Sigmoid colon (tissue), 6 donors: ENCODE measurements at regions not wholly inside any gene's neighbourhood (a gene's known extent, or its start where the extent isn't known, plus 50 kb on each side); places are given as distances from the start of the nearest gene placed in this dataset.

Experiments
- DNase-seq: peaks from one replicate; pipeline ENCODE4 v3.0.0-alpha.2; 2019
- H3K27ac ChIP-seq, 4 donors: fragments of 200-600 bp; sonication (generic); one replicate each; pipeline ENCODE4 v1.5.1; 2016 to 2019; ENCODE audit warnings: mild to moderate bottlenecking in 1 of 4
- H3K27me3 ChIP-seq, 3 donors: fragments of 200-600 bp; sonication (generic); one replicate each; pipeline ENCODE4 v1.5.1; 2019; ENCODE audit warnings: mild to moderate bottlenecking in 1 of 3
- H3K36me3 ChIP-seq, 4 donors: fragments of 200-600 bp; sonication (generic); one replicate each; pipeline ENCODE4 v1.5.1; 2016 to 2019
- H3K4me1 ChIP-seq, 4 donors: fragments of 200-600 bp; sonication (generic); one replicate each; pipeline ENCODE4 v1.5.1; 2017 to 2019
- H3K4me3 ChIP-seq, 4 donors: fragments of 200-600 bp; sonication (generic); one replicate each; pipeline ENCODE4 v1.5.1; 2017 to 2019; ENCODE audit warnings: mild to moderate bottlenecking in 2 of 4, moderate library complexity in 1 of 4
- H3K9me3 ChIP-seq, 4 donors: fragments of 200-600 bp in 3 of 4; sonication (generic) in 3 of 4; one replicate each; pipeline versions ENCODE4 v1.5.1 to v1.6.1; 2013 to 2019
- CTCF ChIP-seq, 4 experiments: fragments of 450-650 bp in 3 of 4; fragments of 200-600 bp in 1 of 4; IDR thresholded peaks; one replicate each; pipeline ENCODE4 v1.5.1; 2016 to 2019; ENCODE audit warnings: antibody characterized with exemption in 4 of 4, mild to moderate bottlenecking in 3 of 4, moderate library complexity in 2 of 4
- EP300 ChIP-seq, 4 donors: sonication (generic); formaldehyde crosslinking; IDR thresholded peaks; one replicate each; pipeline ENCODE4 v1.6.1; 2017; ENCODE audit warnings: antibody characterized with exemption in 4 of 4
- POLR2A ChIP-seq, 2 donors: fragments of 450-650 bp; IDR thresholded peaks; one replicate each; pipeline ENCODE4 v1.6.1; 2016; ENCODE audit warnings: antibody characterized with exemption in 2 of 2, mild to moderate bottlenecking in 2 of 2, moderate library complexity in 2 of 2
- POLR2AphosphoS5 ChIP-seq, 4 donors: sonication (generic); formaldehyde crosslinking; IDR thresholded peaks; one replicate each; pipeline ENCODE4 v1.6.1; 2017; ENCODE audit warnings: antibody characterized with exemption in 4 of 4
- WGBS, 2 donors: extraction: QIAGEN DNeasy Blood & Tissue Kit; methylation state at CpG; one replicate each; pipeline ENCODE4 v1.1.7; 2013; 5-methylcytosine and 5-hydroxymethylcytosine counted together
- intact Hi-C: fragments of 100-400 bp; cut with DNase I; formaldehyde crosslinking; loops from one replicate; pipeline ENCODE4 v1.15.1; 2023
- donor health status: healthy with polysubstance abuse.
- donor health status: healthy.

GRCh38 chr4:111639876-111640275 lies 505.4 kb upstream of the FAM241A start:
- WGBS, 2 donors: 60 to 66% methylated on average over 6 of the region's 6 CpGs
- no peaks in the 10 kb centered on the region for H3K4me1 ChIP-seq
- TF ChIP-seq POLR2A (IDR thresholded peaks at IDR 0.05) (no peak), EP300 (IDR thresholded peaks at IDR 0.05) (no peak), POLR2AphosphoS5 (IDR thresholded peaks at IDR 0.05) (no peak), CTCF (IDR thresholded peaks at IDR 0.05) (no peak)
- no peak overlapping the region for H3K4me3 ChIP-seq
- no peaks in the 10 kb centered on the region for H3K9me3 ChIP-seq
- intact Hi-C loops: loop anchor here (10.0 kb wide), 1 partner anchor 395 kb away; no protein-coding TSS in a partner anchor
- no peaks in the 10 kb centered on the region for H3K27me3 ChIP-seq
- H3K27ac ChIP-seq: no peak overlapping the region
- no peak for DNase-seq
- H3K36me3 ChIP-seq: no peaks in the 10 kb centered on the region

- peak; percentile 82 for DNase-seq
- Histone ChIP-seq H3K27me3 (no peaks in the 10 kb centered on the region), H3K27ac (no peak overlapping the region), H3K36me3 (no peaks in the 10 kb centered on the region), H3K9me3 (no peaks in the 10 kb centered on the region), H3K4me1 (no peaks in the 10 kb centered on the region), H3K4me3 (no peak overlapping the region)
- intact Hi-C loops: loop anchor here (1.0 to 10.0 kb wide), 3 partner anchors 133 to 393 kb away; no protein-coding TSS in a partner anchor
- 24 to 42% methylated on average over 9 of the region's 9 CpGs for WGBS, 2 donors
- TF ChIP-seq CTCF (IDR thresholded peaks at IDR 0.05): peak; percentile 78 to 85 (median 84)
- TF ChIP-seq POLR2AphosphoS5 (IDR thresholded peaks at IDR 0.05): no peak
- TF ChIP-seq POLR2A (IDR thresholded peaks at IDR 0.05): no peak
- no peak for TF ChIP-seq EP300 (IDR thresholded peaks at IDR 0.05)
These were observed 503.3 kb upstream of the FAM241A start for GRCh38 chr4:111641813-111642579.

- WGBS, 2 donors: 91 to 94% methylated on average over 5 of the region's 5 CpGs
- no peaks in the 10 kb centered on the region for H3K36me3 ChIP-seq
- H3K4me3 ChIP-seq: no peak overlapping the region
- no peaks in the 10 kb centered on the region for H3K9me3 ChIP-seq
- H3K27ac ChIP-seq: no peak overlapping the region
- no peaks in the 10 kb centered on the region for H3K27me3 ChIP-seq
- TF ChIP-seq EP300 (IDR thresholded peaks at IDR 0.05): no peak
- no peak for TF ChIP-seq POLR2A (IDR thresholded peaks at IDR 0.05)
- no peak for TF ChIP-seq POLR2AphosphoS5 (IDR thresholded peaks at IDR 0.05)
- no peak for TF ChIP-seq CTCF (IDR thresholded peaks at IDR 0.05)
- no peaks in the 10 kb centered on the region for H3K4me1 ChIP-seq
- no peak for DNase-seq
- intact Hi-C loops: loop anchor here (10.0 kb wide), 1 partner anchor 387 kb away; no protein-coding TSS in a partner anchor
These were observed 497.2 kb upstream of the FAM241A start for GRCh38 chr4:111648056-111648455.

GRCh38 chr4:111649308-111649707 lies 495.9 kb upstream of the FAM241A start:
- 65 to 75% methylated on average over 3 of the region's 3 CpGs for WGBS, 2 donors
- Histone ChIP-seq H3K27me3 (no peaks in the 10 kb centered on the region), H3K36me3 (no peaks in the 10 kb centered on the region), H3K4me3 (no peak overlapping the region), H3K27ac (no peak overlapping the region), H3K9me3 (no peaks in the 10 kb centered on the region), H3K4me1 (no peaks in the 10 kb centered on the region)
- TF ChIP-seq EP300 (IDR thresholded peaks at IDR 0.05) (no peak), POLR2A (IDR thresholded peaks at IDR 0.05) (no peak)
- no peak for DNase-seq
- intact Hi-C loops: loop anchor here (10.0 kb wide), 1 partner anchor 385 kb away; no protein-coding TSS in a partner anchor

GRCh38 chr4:111650146-111650545 lies 495.1 kb upstream of the FAM241A start:
- DNase-seq: no peak
- TF ChIP-seq POLR2AphosphoS5 (IDR thresholded peaks at IDR 0.05) (no peak), EP300 (IDR thresholded peaks at IDR 0.05) (no peak), CTCF (IDR thresholded peaks at IDR 0.05) (no peak), POLR2A (IDR thresholded peaks at IDR 0.05) (no peak)
- WGBS, 2 donors: 85 to 87% methylated on average over 3 of the region's 3 CpGs
- Histone ChIP-seq H3K4me1 (no peaks in the 10 kb centered on the region), H3K27ac (no peak overlapping the region), H3K36me3 (no peaks in the 10 kb centered on the region), H3K27me3 (no peaks in the 10 kb centered on the region), H3K9me3 (no peaks in the 10 kb centered on the region), H3K4me3 (no peak overlapping the region)
- intact Hi-C loops: no loop called here
